GM23338 (cell line): ENCODE measurements at regions not wholly inside any gene's neighbourhood (a gene's known extent, or its start where the extent isn't known, plus 50 kb on each side); places are given as distances from the start of the nearest gene placed in this dataset.
"Not testable (repeated sequence)": the region's sequence is repeated elsewhere in the genome, so short reads cannot be mapped to it uniquely, and the experiment has no call there.

ENCODE experiments used
- ATAC-seq: fragments of 200-7000 bp; cut with Tn5 transposase; 3 replicates; pipeline ENCODE4 v1.9.1; 2020
- DNase-seq: peaks from one replicate; pipeline ENCODE4 v3.0.0-alpha.2; 2015; ENCODE audit warnings: low spot score
- H2AFZ ChIP-seq: fragments of 200-600 bp; sonication (generic); 2 replicates; pipeline ENCODE4 v1.8.0; 2016; ENCODE audit warnings: antibody characterized with exemption, mild to moderate bottlenecking, moderate library complexity
- H3F3A ChIP-seq: fragments of 200-600 bp; sonication (generic); replicated peaks from 2 replicates; pipeline ENCODE4 v1.8.0; 2017; ENCODE audit warnings: antibody characterized with exemption, mixed run types, low read depth
- H3K27ac ChIP-seq: fragments of 200-600 bp; sonication (generic); 2 replicates; pipeline ENCODE4 v1.6.1; 2016; ENCODE audit warnings: low read depth
- H3K27me3 ChIP-seq: fragments of 200-600 bp; sonication (generic); 2 replicates; pipeline ENCODE4 v1.8.0; 2016; ENCODE audit warnings: mild to moderate bottlenecking, mixed run types, moderate library complexity; ENCODE audit not compliant: insufficient read depth
- H3K36me3 ChIP-seq: fragments of 200-600 bp; sonication (generic); 2 replicates; pipeline ENCODE4 v1.8.0; 2016; ENCODE audit warnings: mild to moderate bottlenecking; ENCODE audit not compliant: insufficient read depth
- H3K4me1 ChIP-seq: fragments of 200-600 bp; sonication (generic); 2 replicates; pipeline ENCODE4 v1.8.0; 2016; ENCODE audit warnings: mild to moderate bottlenecking, moderate library complexity; ENCODE audit not compliant: insufficient read depth
- H3K4me2 ChIP-seq: fragments of 200-600 bp; sonication (generic); 2 replicates; pipeline ENCODE4 v1.7.1; 2017; ENCODE audit warnings: mixed run types
- H3K4me3 ChIP-seq: fragments of 200-600 bp; sonication (generic); 2 replicates; pipeline ENCODE4 v1.6.1; 2016; ENCODE audit warnings: mixed run types
- H3K79me2 ChIP-seq: fragments of 200-600 bp; sonication (generic); replicated peaks from 2 replicates; pipeline ENCODE4 v1.8.0; 2017; ENCODE audit warnings: mild to moderate bottlenecking; ENCODE audit not compliant: insufficient read depth
- H3K9me2 ChIP-seq: fragments of 200-600 bp; sonication (generic); 2 replicates; pipeline ENCODE4 v1.8.0; 2017; ENCODE audit not compliant: insufficient read depth
- H4K20me1 ChIP-seq: fragments of 200-600 bp; sonication (generic); replicated peaks from 2 replicates; pipeline ENCODE4 v1.8.0; 2017; ENCODE audit warnings: mild to moderate bottlenecking; ENCODE audit not compliant: insufficient read depth
- H3K27ac Mint-ChIP-seq: 2 replicates; pipeline ENCODE4 v1.8.0; 2020; ENCODE audit warnings: inconsistent platforms, mild to moderate bottlenecking, moderate library complexity, mixed read lengths
- H3K27me3 Mint-ChIP-seq: 3 replicates; pipeline ENCODE4 v1.8.0; 2022; ENCODE audit warnings: low read depth, mild to moderate bottlenecking, moderate library complexity, mixed read lengths, inconsistent platforms; ENCODE audit not compliant: insufficient read depth, poor library complexity
- H3K36me3 Mint-ChIP-seq: 3 replicates; pipeline ENCODE4 v1.8.0; 2021; ENCODE audit warnings: low read depth, mild to moderate bottlenecking, inconsistent platforms, moderate library complexity, mixed read lengths
- H3K4me1 Mint-ChIP-seq: 3 replicates; pipeline ENCODE4 v1.8.0; 2020; ENCODE audit warnings: mild to moderate bottlenecking, inconsistent platforms, mixed read lengths
- H3K4me3 Mint-ChIP-seq: 3 replicates; pipeline ENCODE4 v1.8.0; 2021; ENCODE audit warnings: moderate library complexity, mild to moderate bottlenecking, inconsistent platforms, mixed read lengths
- H3K9me3 Mint-ChIP-seq: 3 replicates; pipeline ENCODE4 v1.8.0; 2020; ENCODE audit warnings: moderate library complexity, mild to moderate bottlenecking, inconsistent platforms, mixed read lengths
- CREB1 ChIP-seq: fragments of 250-450 bp; sonication (Bioruptor Pico); IDR thresholded peaks from 2 replicates; pipeline ENCODE4 v1.5.0; 2020; ENCODE audit warnings: low read depth, mild to moderate bottlenecking, moderate library complexity
- ETS1 ChIP-seq: IDR thresholded peaks from 2 replicates; pipeline ENCODE4 v1.6.1; 2016; ENCODE audit warnings: antibody characterized with exemption
- JUNB ChIP-seq: IDR thresholded peaks from one replicate; pipeline ENCODE4 v1.6.1; 2016; ENCODE audit warnings: antibody characterized with exemption; ENCODE audit not compliant: unreplicated experiment
- NANOG ChIP-seq: IDR thresholded peaks from 2 replicates; pipeline ENCODE4 v1.6.1; 2016; ENCODE audit warnings: antibody characterized with exemption, borderline replicate concordance
- TF ChIP-seq, protein P1 (sequence below): IDR thresholded peaks from one replicate; pipeline ENCODE4 v1.6.1; 2018; ENCODE audit warnings: antibody characterized with exemption; ENCODE audit not compliant: unreplicated experiment
- TF ChIP-seq, protein P2 (sequence below), 2 experiments: fragments of 200-600 bp in 1 of 2; sonication (generic) in 1 of 2; conservative IDR thresholded peaks; 2 replicates each; pipeline versions ENCODE4 v1.5.1 to v1.6.1; 2016 to 2017; ENCODE audit warnings: antibody characterized with exemption in 2 of 2, low read depth in 2 of 2, mild to moderate bottlenecking in 2 of 2, moderate library complexity in 1 of 2

- TF ChIP-seq, protein P1, sequence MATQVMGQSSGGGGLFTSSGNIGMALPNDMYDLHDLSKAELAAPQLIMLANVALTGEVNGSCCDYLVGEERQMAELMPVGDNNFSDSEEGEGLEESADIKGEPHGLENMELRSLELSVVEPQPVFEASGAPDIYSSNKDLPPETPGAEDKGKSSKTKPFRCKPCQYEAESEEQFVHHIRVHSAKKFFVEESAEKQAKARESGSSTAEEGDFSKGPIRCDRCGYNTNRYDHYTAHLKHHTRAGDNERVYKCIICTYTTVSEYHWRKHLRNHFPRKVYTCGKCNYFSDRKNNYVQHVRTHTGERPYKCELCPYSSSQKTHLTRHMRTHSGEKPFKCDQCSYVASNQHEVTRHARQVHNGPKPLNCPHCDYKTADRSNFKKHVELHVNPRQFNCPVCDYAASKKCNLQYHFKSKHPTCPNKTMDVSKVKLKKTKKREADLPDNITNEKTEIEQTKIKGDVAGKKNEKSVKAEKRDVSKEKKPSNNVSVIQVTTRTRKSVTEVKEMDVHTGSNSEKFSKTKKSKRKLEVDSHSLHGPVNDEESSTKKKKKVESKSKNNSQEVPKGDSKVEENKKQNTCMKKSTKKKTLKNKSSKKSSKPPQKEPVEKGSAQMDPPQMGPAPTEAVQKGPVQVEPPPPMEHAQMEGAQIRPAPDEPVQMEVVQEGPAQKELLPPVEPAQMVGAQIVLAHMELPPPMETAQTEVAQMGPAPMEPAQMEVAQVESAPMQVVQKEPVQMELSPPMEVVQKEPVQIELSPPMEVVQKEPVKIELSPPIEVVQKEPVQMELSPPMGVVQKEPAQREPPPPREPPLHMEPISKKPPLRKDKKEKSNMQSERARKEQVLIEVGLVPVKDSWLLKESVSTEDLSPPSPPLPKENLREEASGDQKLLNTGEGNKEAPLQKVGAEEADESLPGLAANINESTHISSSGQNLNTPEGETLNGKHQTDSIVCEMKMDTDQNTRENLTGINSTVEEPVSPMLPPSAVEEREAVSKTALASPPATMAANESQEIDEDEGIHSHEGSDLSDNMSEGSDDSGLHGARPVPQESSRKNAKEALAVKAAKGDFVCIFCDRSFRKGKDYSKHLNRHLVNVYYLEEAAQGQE, result no peak
- TF ChIP-seq ETS1, result no peak
- TF ChIP-seq JUNB, result no peak
- TF ChIP-seq, protein P2, sequence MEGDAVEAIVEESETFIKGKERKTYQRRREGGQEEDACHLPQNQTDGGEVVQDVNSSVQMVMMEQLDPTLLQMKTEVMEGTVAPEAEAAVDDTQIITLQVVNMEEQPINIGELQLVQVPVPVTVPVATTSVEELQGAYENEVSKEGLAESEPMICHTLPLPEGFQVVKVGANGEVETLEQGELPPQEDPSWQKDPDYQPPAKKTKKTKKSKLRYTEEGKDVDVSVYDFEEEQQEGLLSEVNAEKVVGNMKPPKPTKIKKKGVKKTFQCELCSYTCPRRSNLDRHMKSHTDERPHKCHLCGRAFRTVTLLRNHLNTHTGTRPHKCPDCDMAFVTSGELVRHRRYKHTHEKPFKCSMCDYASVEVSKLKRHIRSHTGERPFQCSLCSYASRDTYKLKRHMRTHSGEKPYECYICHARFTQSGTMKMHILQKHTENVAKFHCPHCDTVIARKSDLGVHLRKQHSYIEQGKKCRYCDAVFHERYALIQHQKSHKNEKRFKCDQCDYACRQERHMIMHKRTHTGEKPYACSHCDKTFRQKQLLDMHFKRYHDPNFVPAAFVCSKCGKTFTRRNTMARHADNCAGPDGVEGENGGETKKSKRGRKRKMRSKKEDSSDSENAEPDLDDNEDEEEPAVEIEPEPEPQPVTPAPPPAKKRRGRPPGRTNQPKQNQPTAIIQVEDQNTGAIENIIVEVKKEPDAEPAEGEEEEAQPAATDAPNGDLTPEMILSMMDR (conservative IDR thresholded peaks at IDR 0.05; ENCODE audit: low read depth in 2 of 2), result no peak
- TF ChIP-seq NANOG, result no peak
These were observed 161.9 kb downstream of the VSIG4 start (continued) for GRCh38 chrX:65877953-65878352.

DNA sequence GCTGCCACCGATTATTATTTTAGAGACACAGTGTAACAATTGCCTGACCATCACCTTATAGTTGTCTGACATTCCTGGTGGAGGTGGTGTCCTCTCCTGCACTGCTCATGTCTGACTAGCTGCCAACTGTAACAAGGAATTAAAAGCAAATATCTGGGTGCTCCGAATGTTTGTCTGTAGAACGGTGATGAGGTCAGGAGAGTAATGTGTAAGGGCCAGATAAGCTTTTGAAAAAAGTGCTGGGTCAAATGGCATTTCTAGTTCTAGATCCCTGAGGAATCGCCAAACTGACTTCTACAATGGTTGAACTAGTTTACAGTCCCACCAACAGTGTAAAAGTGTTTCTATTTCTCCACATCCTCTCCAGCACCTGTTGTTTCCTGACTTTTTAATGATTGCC, 164.3 kb downstream of the VSIG4 start:
- H3K4me3 Mint-ChIP-seq, H3K4me2 ChIP-seq, H3K4me1 Mint-ChIP-seq, H3K36me3 ChIP-seq, H3K36me3 Mint-ChIP-seq, DNase-seq, H3K79me2 ChIP-seq, H3K27me3 Mint-ChIP-seq, H3K4me3 ChIP-seq, H3K9me3 Mint-ChIP-seq, H3K27ac Mint-ChIP-seq, H4K20me1 ChIP-seq, H2AFZ ChIP-seq, H3K27me3 ChIP-seq, H3F3A ChIP-seq, H3K4me1 ChIP-seq, H3K27ac ChIP-seq, H3K9me2 ChIP-seq, ATAC-seq: not testable (repeated sequence)

GRCh38 chrX:65874765-65875164, 165.1 kb downstream of the VSIG4 start:
- H3K9me3 Mint-ChIP-seq, result no peaks in the 10 kb centered on the region; the same call in 1 of the 3 replicates
- Histone ChIP-seq H3K4me1 (no peaks in the 10 kb centered on the region), H3K79me2 (no peaks in the 10 kb centered on the region), H3K27ac (no peak overlapping the region), H3K9me2 (no peaks in the 10 kb centered on the region), H3K4me2 (no peak overlapping the region), H2AFZ (no peak overlapping the region), H3K27me3 (no peaks in the 10 kb centered on the region), H3K36me3 (no peaks in the 10 kb centered on the region), H4K20me1 (no peaks in the 10 kb centered on the region), H3K4me3 (no peak overlapping the region), H3F3A (no peaks in the 10 kb centered on the region)
- no peaks in the 10 kb centered on the region; the same call in 2 of the 3 replicates for H3K36me3 Mint-ChIP-seq
- peaks cover 4% of the 10 kb centered on the region for H3K27me3 Mint-ChIP-seq
- H3K4me3 Mint-ChIP-seq, result no peak overlapping the region
- ATAC-seq, result no peak
- no peak overlapping the region for H3K27ac Mint-ChIP-seq
- no peaks in the 10 kb centered on the region for H3K4me1 Mint-ChIP-seq
- no peak for TF ChIP-seq CREB1 (CRISPR knock-in tag)
- no peak for TF ChIP-seq NANOG
- DNase-seq, result no peak
